H1 (cell line): ENCODE measurements at regions not wholly inside any gene's neighbourhood (a gene's known extent, or its start where the extent isn't known, plus 50 kb on each side); places are given as distances from the start of the nearest gene placed in this dataset.

Source experiments
- CTCF ChIA-PET: fragments of 300-600 bp; sonication (Branson Sonifier 250); formaldehyde crosslinking; loops from one replicate; lab custom pipeline; 2021; ENCODE audit not compliant: partially characterized antibody; lab: Charles Lee
- POLR2A ChIA-PET: fragments of 300-600 bp; sonication (Branson Sonifier 250); formaldehyde crosslinking; loops from one replicate; lab custom pipeline; 2021; ENCODE audit warnings: inconsistent platforms; ENCODE audit not compliant: partially characterized antibody; lab: Charles Lee
- DNase-seq, 2 experiments: peaks; one replicate each; pipeline versions ENCODE4 v3.0.0 to v3.0.0-alpha.2; 2010 to 2022; ENCODE audit warnings: low spot score in 2 of 2, low read depth in 1 of 2, mixed read lengths in 1 of 2
- FAIRE-seq: peaks from 2 replicates; lab custom pipeline; 2011; peaks lifted over from hg19 to GRCh38; lab: Jason Lieb, UNC
- H2AFZ ChIP-seq: 2 replicates; pipeline ENCODE4 v1.8.1; 2012; ENCODE audit warnings: low read length, inconsistent platforms
- H2AK5ac ChIP-seq: 2 replicates; pipeline ENCODE4 v1.6.1; 2013; ENCODE audit warnings: low read depth, low read length
- H2BK120ac ChIP-seq: replicated peaks from 2 replicates; pipeline ENCODE3; 2013; ENCODE audit warnings: low read depth, low read length, inconsistent platforms
- H2BK12ac ChIP-seq: 2 replicates; pipeline ENCODE4 v1.6.1; 2013; ENCODE audit warnings: low read depth, low read length
- H2BK15ac ChIP-seq: 2 replicates; pipeline ENCODE4 v1.6.1; 2013; ENCODE audit warnings: low read length
- H2BK20ac ChIP-seq: 2 replicates; pipeline ENCODE4 v1.6.1; 2013; ENCODE audit warnings: low read length
- H2BK5ac ChIP-seq: 2 replicates; pipeline ENCODE4 v1.6.1; 2013; ENCODE audit warnings: low read depth, low read length
- H3K14ac ChIP-seq: 2 replicates; pipeline ENCODE4 v1.6.1; 2013; ENCODE audit warnings: inconsistent platforms; ENCODE audit not compliant: insufficient read length
- H3K18ac ChIP-seq: 2 replicates; pipeline ENCODE4 v1.6.1; 2013; ENCODE audit warnings: low read length; ENCODE audit errors: extremely low read depth
- H3K23ac ChIP-seq: 2 replicates; pipeline ENCODE4 v1.6.1; 2013; ENCODE audit warnings: inconsistent platforms; ENCODE audit not compliant: insufficient read length
- H3K23me2 ChIP-seq: 2 replicates; pipeline ENCODE4 v1.6.1; 2013; ENCODE audit warnings: low read depth, low read length
- H3K27ac ChIP-seq: 2 replicates; pipeline ENCODE4 v1.6.1; 2011; ENCODE audit warnings: low read depth, low read length, inconsistent platforms
- H3K27me3 ChIP-seq, 4 experiments: replicated peaks in 1 of 4; 1 replicate in 1 of 4; 2 replicates in 3 of 4; pipeline versions ENCODE4 v1.6.1 to v1.8.1; 2011 to 2013; ENCODE audit warnings: low read length in 3 of 4, mild to moderate bottlenecking in 3 of 4, inconsistent platforms in 2 of 4, mixed read lengths in 2 of 4, moderate library complexity in 1 of 4; ENCODE audit not compliant: control insufficient read depth in 3 of 4, insufficient read depth in 3 of 4; ENCODE audit errors: extremely low read depth in 1 of 4
- H3K36me3 ChIP-seq, 4 experiments: 2 replicates each; pipeline versions ENCODE4 v1.6.1 to v1.8.1; 2011 to 2013; ENCODE audit warnings: mild to moderate bottlenecking in 4 of 4, low read length in 3 of 4, moderate library complexity in 2 of 4, control low read depth in 1 of 4, inconsistent platforms in 1 of 4; ENCODE audit not compliant: insufficient read depth in 4 of 4, control insufficient read depth in 2 of 4
- H3K4ac ChIP-seq: replicated peaks from 2 replicates; pipeline ENCODE3; 2013; ENCODE audit warnings: low read length, low read depth, mixed read lengths, inconsistent platforms; ENCODE audit not compliant: insufficient read length
- H3K4me1 ChIP-seq, 4 experiments: replicated peaks in 1 of 4; 1 replicate in 1 of 4; 2 replicates in 3 of 4; pipeline versions ENCODE4 v1.6.1 to v1.8.1; 2011 to 2013; ENCODE audit warnings: low read length in 3 of 4, inconsistent platforms in 2 of 4, mixed read lengths in 1 of 4; ENCODE audit not compliant: insufficient read depth in 4 of 4, control insufficient read depth in 3 of 4
- H3K4me2 ChIP-seq, 2 experiments: 2 replicates each; pipeline versions ENCODE4 v1.6.1 to v1.8.1; 2011 to 2013; ENCODE audit warnings: low read depth in 2 of 2, low read length in 2 of 2, control low read depth in 1 of 2, inconsistent platforms in 1 of 2, mild to moderate bottlenecking in 1 of 2; ENCODE audit not compliant: insufficient read depth in 1 of 2
- H3K4me3 ChIP-seq, 4 experiments: fragments of 200-600, 300-600 bp in 1 of 4; sonication (generic), shearing (Covaris generic), sonication (Bioruptor Twin) in 1 of 4; 2 replicates each; pipeline versions ENCODE4 v1.5.1 to v1.8.1; 2011 to 2016; ENCODE audit warnings: low read length in 4 of 4, low read depth in 3 of 4, control low read depth in 2 of 4, inconsistent platforms in 2 of 4, mild to moderate bottlenecking in 2 of 4, mixed read lengths in 1 of 4, moderate library complexity in 1 of 4; ENCODE audit not compliant: insufficient read depth in 2 of 4; ENCODE audit errors: extremely low read depth in 1 of 4
- H3K56ac ChIP-seq: replicated peaks from 2 replicates; pipeline ENCODE3; 2013; ENCODE audit warnings: low read depth, mild to moderate bottlenecking, mixed read lengths, low read length, inconsistent platforms; ENCODE audit not compliant: insufficient read length
- H3K79me1 ChIP-seq: 2 replicates; pipeline ENCODE4 v1.6.1; 2013; ENCODE audit warnings: low read depth, low read length, control low read depth
- H3K79me2 ChIP-seq, 2 experiments: 2 replicates each; pipeline versions ENCODE4 v1.6.1 to v1.8.1; 2012 to 2013; ENCODE audit warnings: low read length in 2 of 2, mild to moderate bottlenecking in 2 of 2, inconsistent platforms in 1 of 2; ENCODE audit not compliant: insufficient read depth in 2 of 2, control insufficient read depth in 1 of 2
- H3K9ac ChIP-seq, 4 experiments: replicated peaks in 1 of 4; 1 replicate in 1 of 4; 2 replicates in 3 of 4; pipeline versions ENCODE4 v1.6.1 to v1.8.1; 2011 to 2013; ENCODE audit warnings: low read depth in 3 of 4, low read length in 3 of 4, control low read depth in 2 of 4, mild to moderate bottlenecking in 2 of 4, moderate library complexity in 2 of 4, inconsistent platforms in 1 of 4; ENCODE audit errors: extremely low read depth in 1 of 4
- H3K9me3 ChIP-seq, 2 experiments: 2 replicates each; pipeline versions ENCODE4 v1.6.1 to v1.8.1; 2012 to 2013; ENCODE audit warnings: mild to moderate bottlenecking in 2 of 2, moderate library complexity in 2 of 2, control low read depth in 1 of 2, inconsistent platforms in 1 of 2, low read depth in 1 of 2, low read length in 1 of 2, mixed read lengths in 1 of 2; ENCODE audit not compliant: insufficient read depth in 2 of 2
- H4K20me1 ChIP-seq, 2 experiments: replicated peaks in 1 of 2; 2 replicates each; pipeline versions ENCODE3 to v1.8.1; 2011 to 2013; ENCODE audit warnings: inconsistent platforms in 2 of 2, low read length in 2 of 2, mild to moderate bottlenecking in 1 of 2; ENCODE audit not compliant: insufficient read depth in 2 of 2, control insufficient read depth in 1 of 2
- H4K5ac ChIP-seq: 2 replicates; pipeline ENCODE4 v1.6.1; 2013; ENCODE audit warnings: low read length, low read depth, mixed read lengths, inconsistent platforms; ENCODE audit not compliant: insufficient read length
- H4K8ac ChIP-seq: 2 replicates; pipeline ENCODE4 v1.8.0; 2013; ENCODE audit warnings: mild to moderate bottlenecking, moderate library complexity, low read length, inconsistent platforms; ENCODE audit not compliant: insufficient read depth; ENCODE audit errors: extremely low read depth
- H4K91ac ChIP-seq: replicated peaks from 2 replicates; pipeline ENCODE3; 2013; ENCODE audit warnings: low read length, mixed read lengths, inconsistent platforms; ENCODE audit not compliant: insufficient read length
- BCL11A ChIP-seq, 2 experiments: IDR thresholded peaks; one replicate each; pipeline ENCODE4 v1.6.1; 2011; ENCODE audit warnings: low read depth in 2 of 2, low read length in 2 of 2, mild to moderate bottlenecking in 2 of 2
- JUN ChIP-seq: IDR thresholded peaks from 2 replicates; pipeline ENCODE4 v1.6.1; 2011; ENCODE audit warnings: low read depth, mild to moderate bottlenecking, improper control_type of control experiment, low read length
- POLR2AphosphoS5 ChIP-seq: IDR thresholded peaks from 2 replicates; pipeline ENCODE4 v1.6.1; 2011; ENCODE audit warnings: low read depth, low read length
- SIX5 ChIP-seq: IDR thresholded peaks from 2 replicates; pipeline ENCODE4 v1.6.1; 2011; ENCODE audit warnings: mild to moderate bottlenecking, low read depth, low read length
- SUZ12 ChIP-seq: fragments of 200-600 bp; sonication (generic); IDR thresholded peaks from 2 replicates; pipeline ENCODE4 v1.6.1; 2012; ENCODE audit warnings: mild to moderate bottlenecking, inconsistent platforms, low read length, moderate library complexity, mixed read lengths
- WGBS, 2 experiments: shearing (Covaris generic) in 1 of 2; methylation state at CpG; one replicate each; pipeline versions ENCODE4 v1.1.6 to v1.1.7; 2013 to 2015; ENCODE audit warnings: low lambda C conversion rate in 2 of 2, mixed read lengths in 2 of 2, inconsistent platforms in 1 of 2, low coverage in 1 of 2, missing lambda C conversion rate in 1 of 2; ENCODE audit not compliant: insufficient replicate concordance in 2 of 2, insufficient coverage in 1 of 2, insufficient read length in 1 of 2; ENCODE audit errors: extremely low coverage in 1 of 2, missing lambda C conversion rate in 1 of 2; 5-methylcytosine and 5-hydroxymethylcytosine counted together
- TF ChIP-seq, protein P1 (sequence below): IDR thresholded peaks from 2 replicates; pipeline ENCODE4 v1.6.1; 2011; ENCODE audit warnings: low read length, improper control_type of control experiment

DNA sequence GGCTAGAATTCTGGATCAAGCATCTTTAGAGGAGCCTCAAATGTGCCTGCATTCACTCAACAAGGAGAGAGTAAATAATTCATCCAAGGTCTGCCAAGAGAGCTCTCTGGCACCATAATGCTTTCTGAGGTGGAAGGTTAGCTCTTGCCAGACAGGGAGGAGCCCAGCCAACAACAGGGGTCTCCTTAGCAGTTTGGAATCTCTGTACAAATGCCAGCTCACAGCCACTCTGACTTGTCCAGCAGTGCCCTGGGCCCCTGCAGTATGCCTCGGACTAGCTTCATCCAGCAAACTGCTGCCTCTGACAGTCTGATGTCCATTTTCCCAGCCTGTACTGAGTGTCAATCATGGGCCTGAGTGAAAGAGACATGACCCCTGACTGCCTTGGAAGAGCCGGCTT is 127.2 kb upstream of the SLC44A1 start:
- H3K36me3 ChIP-seq, result no peaks in the 10 kb centered on the region
- WGBS, 2 experiments, result 92% methylated on average over 2 of the region's 2 CpGs; no CpG with 5 or more reads in 1 of the 2 experiments
- no peaks in the 10 kb centered on the region for H4K20me1 ChIP-seq
- H3K27me3 ChIP-seq, result no peaks in the 10 kb centered on the region
- no peak overlapping the region for H3K27ac ChIP-seq
- no peak overlapping the region for H3K9ac ChIP-seq
- no peak overlapping the region for H3K14ac ChIP-seq
- H3K56ac ChIP-seq, result no peak overlapping the region
- no peaks in the 10 kb centered on the region for H3K79me2 ChIP-seq
- POLR2A ChIA-PET, result no interaction called here
- H2BK12ac ChIP-seq, result no peak overlapping the region
- peaks cover 2 to 4% of the 10 kb centered on the region in 2 experiments; a peak in 2 of 4 replicates for H3K9me3 ChIP-seq
- no peaks in the 10 kb centered on the region for H3K23me2 ChIP-seq
- H2BK15ac ChIP-seq, result no peak overlapping the region
- no peak overlapping the region for H3K18ac ChIP-seq
- H4K91ac ChIP-seq, result no peak overlapping the region
- H4K8ac ChIP-seq, result no peak overlapping the region
- FAIRE-seq, result no peak
- no peaks in the 10 kb centered on the region for H3K79me1 ChIP-seq
- no peak for DNase-seq
- no peak overlapping the region for H3K4me2 ChIP-seq
- no peak overlapping the region for H4K5ac ChIP-seq
- H3K4me1 ChIP-seq, result peaks cover 4 to 6% (median 5%) of the 10 kb centered on the region in 4 experiments; a peak in 5 of 7 replicates
- H2AK5ac ChIP-seq, result no peak overlapping the region
- CTCF ChIA-PET, result interaction anchor here (1.0 to 1.8 kb wide), 5 partner anchors 22 to 327 kb away, joined by 3 to 6 read pairs (median 3); no protein-coding TSS in a partner anchor
- no peak overlapping the region for H3K23ac ChIP-seq
- H2AFZ ChIP-seq, result no peak overlapping the region
- no peak overlapping the region for H3K4me3 ChIP-seq
- H2BK20ac ChIP-seq, result no peak overlapping the region
- TF ChIP-seq JUN (no peak), BCL11A (IDR thresholded peaks at IDR 0.05; ENCODE audit: low read depth in 2 of 2, low read length in 2 of 2) (no peak), SUZ12 (no peak), POLR2AphosphoS5 (no peak), SIX5 (no peak)
- TF ChIP-seq, protein P1, sequence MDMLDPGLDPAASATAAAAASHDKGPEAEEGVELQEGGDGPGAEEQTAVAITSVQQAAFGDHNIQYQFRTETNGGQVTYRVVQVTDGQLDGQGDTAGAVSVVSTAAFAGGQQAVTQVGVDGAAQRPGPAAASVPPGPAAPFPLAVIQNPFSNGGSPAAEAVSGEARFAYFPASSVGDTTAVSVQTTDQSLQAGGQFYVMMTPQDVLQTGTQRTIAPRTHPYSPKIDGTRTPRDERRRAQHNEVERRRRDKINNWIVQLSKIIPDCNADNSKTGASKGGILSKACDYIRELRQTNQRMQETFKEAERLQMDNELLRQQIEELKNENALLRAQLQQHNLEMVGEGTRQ, result no peak
- H2BK120ac ChIP-seq, result no peak overlapping the region
- H2BK5ac ChIP-seq, result no peak overlapping the region
- no peak overlapping the region for H3K4ac ChIP-seq
